GM19463 (cell line): ENCODE measurements at regions not wholly inside any gene's neighbourhood (a gene's known extent, or its start where the extent isn't known, plus 50 kb on each side); places are given as distances from the start of the nearest gene placed in this dataset.
"Not testable (repeated sequence)": the region's sequence is repeated elsewhere in the genome, so short reads cannot be mapped to it uniquely, and the experiment has no call there.

Experiments used
- ATAC-seq: cut with Tn5 transposase; IDR thresholded peaks from one replicate; pipeline ENCODE4 v1.9.1; 2021; ENCODE audit warnings: mild to moderate bottlenecking, moderate library complexity; ENCODE audit not compliant: unreplicated experiment

GRCh38 chr3:177646749-177647148, 449.5 kb upstream of the TBL1XR1 start:
- peak; percentile 74 for ATAC-seq

DNA sequence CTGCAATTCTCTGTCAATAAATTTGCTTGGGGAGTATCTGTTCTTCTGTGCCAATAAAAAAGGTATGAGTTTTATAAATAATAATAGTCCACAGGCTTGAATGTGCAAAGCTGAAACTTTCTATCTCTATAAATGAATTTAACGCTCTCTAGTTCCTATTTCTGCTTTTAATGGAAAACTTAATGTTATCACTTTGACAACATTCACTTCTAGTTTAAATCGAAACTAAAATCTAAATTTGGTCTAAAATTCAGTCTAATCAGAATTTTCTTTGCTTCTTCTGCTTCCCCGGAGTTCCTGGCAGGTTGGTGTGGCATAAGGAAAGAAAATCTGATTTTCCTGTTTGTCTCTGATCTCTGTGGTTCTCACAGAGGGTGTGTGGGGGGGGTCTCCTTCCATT, 450.1 kb upstream of the TBL1XR1 start:
- ATAC-seq = no peak

- ATAC-seq = no peak
These were observed 450.6 kb upstream of the TBL1XR1 start for GRCh38 chr3:177647876-177648275.

DNA sequence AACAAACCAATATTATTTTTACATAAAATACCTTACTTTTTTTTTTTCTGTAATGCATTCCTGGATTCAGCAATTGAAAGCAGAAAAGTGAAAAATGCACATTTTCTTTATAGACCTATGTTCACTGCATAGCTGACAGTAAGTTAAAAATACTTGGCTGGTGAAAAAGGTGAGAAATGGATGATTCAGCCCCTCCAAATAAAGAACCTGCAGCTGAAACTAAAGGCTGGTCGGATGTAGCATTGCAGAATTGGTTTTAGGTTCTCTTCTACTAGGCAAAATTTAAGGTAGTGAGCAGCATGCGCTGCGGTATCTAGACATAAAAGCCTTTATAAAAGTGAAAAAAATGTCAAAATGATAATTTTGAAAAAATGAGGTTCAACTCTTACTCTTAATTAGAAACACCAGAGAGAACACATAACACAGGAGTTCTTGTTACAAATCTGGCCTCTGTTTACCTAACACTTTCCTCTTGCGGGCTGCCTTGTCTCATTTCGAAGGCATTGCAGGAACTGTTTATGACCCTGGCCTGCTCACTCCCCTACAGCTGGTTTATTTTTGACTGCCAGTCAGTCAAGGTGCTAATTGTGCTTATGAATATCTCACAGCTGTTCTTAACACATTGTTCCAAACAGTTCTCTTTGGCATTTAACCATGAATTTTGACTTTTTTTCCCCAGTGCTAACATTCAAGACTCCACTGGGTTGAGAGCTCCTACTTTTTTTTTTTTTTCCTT, 455.4 kb upstream of the TBL1XR1 start:
- no peak for ATAC-seq

DNA sequence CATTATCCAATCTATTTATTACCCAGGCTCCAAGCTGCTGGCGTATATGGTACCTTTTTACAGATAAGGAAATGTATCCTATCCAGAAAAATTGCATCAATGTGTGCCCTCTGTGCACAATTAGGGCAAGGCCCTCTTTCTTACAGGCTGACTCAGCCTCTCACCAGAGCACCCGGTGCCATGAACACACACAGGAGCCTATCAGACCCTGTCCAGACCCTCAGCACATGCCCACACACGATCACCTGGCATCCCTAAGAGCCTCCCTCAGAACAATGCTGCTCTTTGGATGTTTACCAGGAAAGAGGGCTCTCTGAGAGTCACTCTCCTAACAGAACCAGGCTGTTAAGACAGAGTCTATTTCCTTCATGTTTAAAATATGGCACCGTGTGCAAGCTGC, 460.0 kb upstream of the TBL1XR1 start:
- ATAC-seq = no peak

DNA sequence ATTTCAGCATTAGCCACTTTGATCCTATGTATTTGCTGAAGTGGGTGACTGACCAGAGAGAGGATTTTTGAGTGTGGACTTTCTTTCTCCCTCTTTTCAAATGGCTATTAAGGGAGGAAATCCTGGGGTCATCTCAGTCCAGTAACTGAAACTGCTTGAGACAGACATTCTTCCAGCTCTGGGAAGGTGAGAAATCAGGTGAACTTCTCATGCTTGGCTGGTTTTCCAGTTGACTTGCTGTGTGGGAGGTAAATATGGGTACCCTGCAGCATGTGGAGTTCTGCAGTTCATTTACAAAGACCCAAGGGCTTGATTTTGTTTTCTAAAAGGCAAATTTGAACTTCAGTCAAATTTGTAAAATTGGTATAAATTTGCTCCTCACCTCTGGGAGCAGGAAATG, 461.1 kb upstream of the TBL1XR1 start:
- no peak for ATAC-seq

GRCh38 chr3:177664380-177665103, 467.3 kb upstream of the TBL1XR1 start:
- ATAC-seq = not testable (repeated sequence)

DNA sequence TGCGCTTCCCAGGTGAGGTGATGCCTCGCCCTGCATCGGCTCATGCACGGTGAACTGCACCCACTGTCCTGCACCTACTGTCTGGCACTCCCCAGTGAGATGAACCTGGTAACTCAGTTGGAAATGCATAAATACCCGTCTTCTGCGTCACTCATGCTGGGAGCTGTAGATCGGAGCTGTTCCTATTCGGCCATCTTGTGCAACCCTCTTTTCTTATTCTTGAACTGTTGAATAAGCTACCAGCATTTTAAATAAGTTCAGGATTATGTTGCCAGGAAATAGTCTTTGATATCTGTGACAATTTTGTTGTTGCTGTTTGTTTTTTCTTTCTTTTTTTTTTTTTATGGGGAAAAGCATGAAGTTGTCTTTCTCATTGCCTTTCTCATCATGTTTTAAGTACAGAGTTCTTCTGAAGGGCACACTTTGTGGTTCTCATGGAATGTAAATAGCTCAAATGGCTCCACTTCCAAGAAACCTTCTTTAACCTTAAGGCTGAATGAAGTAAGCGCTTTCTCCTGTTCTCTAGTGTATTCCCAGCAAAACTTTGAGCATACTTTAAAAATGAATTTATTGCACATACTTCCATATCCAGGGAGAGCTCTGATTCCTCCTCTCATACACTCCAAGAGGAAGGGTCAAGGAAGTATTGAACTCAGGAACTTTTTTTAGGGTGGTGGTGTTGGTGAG, 468.0 kb upstream of the TBL1XR1 start:
- ATAC-seq = no peak

DNA sequence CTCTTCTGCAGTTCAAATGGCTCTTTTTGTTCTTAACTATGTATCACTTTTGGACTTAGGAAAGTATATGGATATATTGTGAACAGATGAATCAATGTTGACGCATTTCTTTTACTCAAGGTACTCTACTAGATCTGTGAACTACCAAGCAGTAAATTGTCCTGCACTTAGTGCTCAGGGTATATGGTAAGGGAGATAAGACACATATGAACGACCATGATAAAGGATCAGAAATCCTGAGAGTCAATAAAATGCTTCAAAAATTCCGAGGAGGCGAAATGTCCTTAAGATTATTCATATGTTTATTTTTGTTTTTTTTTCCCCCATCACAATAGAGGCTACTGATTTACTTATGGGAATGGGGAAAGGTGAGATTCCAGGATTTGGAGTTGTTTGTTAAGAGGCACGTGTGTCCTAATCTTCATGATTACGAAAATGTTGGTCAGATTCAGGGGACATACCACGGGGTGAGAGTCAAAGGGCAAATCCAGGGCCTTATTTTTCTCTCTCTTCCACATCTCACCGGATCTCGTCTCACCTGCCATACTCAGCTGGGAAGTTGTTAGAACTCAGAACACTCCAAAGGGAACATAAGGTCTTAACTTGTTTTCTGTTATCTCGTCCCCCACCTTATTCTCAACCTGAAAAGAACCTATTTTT, 475.1 kb upstream of the TBL1XR1 start:
- ATAC-seq = no peak

DNA sequence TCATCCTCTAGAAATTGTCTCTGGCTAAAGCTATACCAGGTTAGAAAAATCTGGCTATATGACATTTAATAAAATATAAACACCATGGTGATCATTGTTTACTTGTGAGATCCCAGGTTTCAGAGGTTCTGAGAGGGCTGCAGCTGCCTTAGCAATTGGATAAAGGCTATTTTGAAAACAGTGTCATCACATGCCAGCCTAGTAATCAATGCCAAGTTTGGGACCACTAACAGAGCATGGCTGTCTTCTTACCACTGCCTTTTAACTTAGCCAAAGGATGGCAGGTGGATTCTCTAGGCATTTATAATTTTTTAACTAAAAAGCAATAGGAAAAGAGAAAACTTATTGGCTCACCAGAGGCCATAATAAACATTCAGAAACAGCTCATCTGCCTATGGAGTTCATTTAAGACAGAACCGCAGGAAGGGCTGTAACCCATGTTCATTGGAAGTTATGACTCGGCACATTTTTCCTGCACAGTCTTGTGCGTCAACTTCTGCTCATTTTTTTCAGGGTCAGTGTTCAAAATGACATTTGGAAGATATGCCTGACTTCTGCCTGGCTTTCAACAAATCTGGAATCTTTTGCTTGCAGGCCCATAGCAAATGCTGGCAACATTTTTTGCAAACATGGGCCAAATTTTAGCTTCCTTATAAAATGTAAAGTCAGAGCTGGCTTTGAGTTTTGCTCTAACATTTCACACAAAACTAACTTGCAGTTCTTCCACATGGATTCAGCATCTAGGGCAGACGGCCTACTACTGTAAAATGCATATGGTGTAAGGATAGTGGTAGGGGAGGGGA, 476.0 kb upstream of the TBL1XR1 start:
- ATAC-seq = no peak

- no peak for ATAC-seq
These were observed 476.9 kb upstream of the TBL1XR1 start for GRCh38 chr3:177674186-177674585.

GRCh38 chr3:177676148-177676547, 478.9 kb upstream of the TBL1XR1 start:
- ATAC-seq = no peak

DNA sequence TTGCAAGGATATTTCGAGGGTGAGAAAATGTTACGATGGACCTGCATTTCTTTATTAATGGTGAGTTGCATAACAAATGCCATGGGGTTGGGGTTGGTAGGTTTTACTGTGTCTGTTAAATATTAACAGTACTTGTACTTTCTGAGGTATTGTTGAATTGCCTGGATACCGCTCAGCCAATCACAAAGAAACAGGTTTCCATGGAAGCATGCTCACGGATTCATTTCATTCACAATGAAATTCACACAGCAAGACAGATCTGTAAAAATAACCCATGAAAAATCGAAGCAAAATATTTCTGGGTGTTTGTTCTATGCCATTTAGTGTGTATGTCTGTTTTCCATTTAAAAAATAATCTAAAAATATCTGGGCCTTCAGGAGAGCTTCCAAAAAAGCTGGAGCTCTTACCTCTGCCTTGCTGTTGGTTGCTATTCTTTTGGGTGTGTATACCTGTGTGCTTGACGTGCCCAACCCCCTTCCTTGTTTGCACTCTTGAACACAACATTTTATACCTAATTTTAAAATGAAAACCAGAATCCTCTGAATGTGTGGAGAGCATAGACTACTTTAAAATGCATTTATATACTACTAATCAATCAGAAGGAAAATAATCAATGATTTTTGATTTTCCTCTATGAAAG, 479.8 kb upstream of the TBL1XR1 start:
- no peak for ATAC-seq

DNA sequence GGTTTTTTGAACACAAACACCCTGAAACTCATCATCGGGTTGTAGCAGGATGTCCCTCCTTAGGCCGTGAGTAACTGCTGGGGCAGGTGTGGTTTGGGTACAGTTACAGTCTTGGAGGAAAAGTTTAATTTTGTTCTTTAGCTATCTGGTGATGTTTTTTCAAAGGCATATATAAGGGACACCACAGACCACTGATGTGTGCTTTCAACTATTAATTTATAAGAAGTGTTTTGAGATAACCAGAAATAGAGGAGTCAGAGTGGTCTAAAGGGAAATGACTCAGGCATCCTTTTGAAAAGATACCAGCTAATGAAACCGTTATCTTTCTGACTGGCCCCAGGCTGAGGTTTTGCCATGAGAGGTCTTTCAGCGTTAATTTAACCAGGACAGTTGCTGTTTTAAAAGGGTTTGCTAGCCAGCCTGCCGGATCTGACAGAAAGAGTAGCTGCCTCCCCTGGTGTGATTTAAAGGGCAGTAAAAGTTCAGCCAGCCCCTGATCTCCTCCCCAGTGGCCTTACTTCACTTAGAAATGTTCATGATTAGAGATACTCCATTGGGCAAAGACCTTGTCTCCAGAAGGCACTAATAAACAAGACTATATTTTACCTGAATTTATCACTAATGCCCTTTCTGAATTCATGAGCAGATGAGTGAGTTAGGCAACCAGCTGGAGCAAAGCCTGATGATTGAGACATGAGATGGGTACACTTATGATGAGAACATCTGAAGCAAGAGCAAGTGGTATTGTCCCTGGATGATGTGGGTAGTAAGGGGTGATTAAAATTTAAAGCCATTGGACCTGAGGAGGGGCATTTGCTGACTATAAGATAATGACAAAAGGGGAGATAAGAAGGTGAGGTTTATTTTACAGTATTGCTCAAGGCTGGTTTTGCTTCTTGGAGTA, 482.5 kb upstream of the TBL1XR1 start:
- peak; percentile 72 for ATAC-seq

DNA sequence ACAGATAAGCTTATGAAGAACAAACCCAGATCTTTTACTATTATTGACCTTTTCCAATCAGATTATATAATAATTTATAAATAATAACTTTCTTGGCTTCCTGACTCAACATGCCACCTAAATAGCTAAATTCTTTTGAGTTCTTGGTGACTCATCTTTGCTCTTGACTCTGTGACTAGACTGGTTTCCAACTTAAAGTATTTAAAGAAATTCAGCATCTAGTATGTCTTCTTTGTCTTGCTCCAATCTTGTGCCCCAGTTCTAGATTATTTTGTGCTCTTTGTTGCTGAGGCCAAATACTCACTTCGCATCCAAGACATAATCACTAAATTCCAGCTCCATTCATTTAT, 483.2 kb upstream of the TBL1XR1 start:
- no peak for ATAC-seq

DNA sequence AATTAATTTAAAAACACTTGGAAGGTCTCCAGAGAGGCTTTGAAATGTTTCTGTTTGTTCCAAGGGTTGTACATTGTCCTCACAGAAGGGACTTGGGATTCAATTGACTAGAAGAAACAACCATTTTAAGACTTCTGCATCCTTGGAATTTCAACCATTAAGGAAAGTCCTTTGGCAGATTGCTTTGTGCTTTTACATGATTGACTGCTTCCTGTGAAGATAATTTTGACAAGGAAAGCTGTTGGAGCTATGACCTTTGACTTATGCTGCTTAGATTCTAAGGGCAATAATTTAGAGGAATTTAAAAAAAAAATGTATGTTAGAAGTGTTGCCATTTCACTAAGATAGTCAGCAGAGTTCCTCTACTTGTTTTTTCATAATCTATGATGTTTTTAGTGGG, 483.9 kb upstream of the TBL1XR1 start:
- no peak for ATAC-seq

- no peak for ATAC-seq
These were observed 484.6 kb upstream of the TBL1XR1 start for GRCh38 chr3:177681852-177682251.

- no peak for ATAC-seq
These were observed 486.3 kb upstream of the TBL1XR1 start for GRCh38 chr3:177683586-177683985.

GRCh38 chr3:177686671-177687070, 489.4 kb upstream of the TBL1XR1 start:
- no peak for ATAC-seq
